ENCODE measurements at regions not wholly inside any gene's neighbourhood (a gene's known extent, or its start where the extent isn't known, plus 50 kb on each side); places are given as distances from the start of the nearest gene placed in this dataset.

- 75% methylated on average over 4 of the region's 4 CpGs for WGBS
- Histone ChIP-seq H3K4me1 (ENCODE audit: control insufficient read depth in 4 of 4, insufficient read depth in 4 of 4, low read length in 3 of 4) (peaks cover 0 to 12% (median 7%) of the 10 kb centered on the region in 4 donors), H3K27ac (ENCODE audit: low read depth in 1 of 2, low read length in 2 of 2) (no peak overlapping the region), H3K4me3 (ENCODE audit: low read depth in 1 of 3, low read length in 3 of 3) (no peak overlapping the region), H3K36me3 (ENCODE audit: control insufficient read depth in 4 of 4, insufficient read depth in 3 of 4, low read depth in 1 of 4, low read length in 3 of 4) (no peaks in the 10 kb centered on the region), H3K9me3 (ENCODE audit: control insufficient read depth in 4 of 4, low read length in 3 of 4) (no peaks in the 10 kb centered on the region), H3K9ac (ENCODE audit: low read depth in 1 of 2, low read length in 2 of 2) (no peak overlapping the region), H3K27me3 (ENCODE audit: control insufficient read depth in 4 of 4, insufficient read depth in 4 of 4, low read length in 3 of 4) (no peaks in the 10 kb centered on the region)
- DNase-seq (ENCODE audit: low spot score) = no peak
- no peak for TF ChIP-seq YY1 (IDR thresholded peaks at IDR 0.05)
- TF ChIP-seq ATF3 (IDR thresholded peaks at IDR 0.05) = no peak
- TF ChIP-seq REST (IDR thresholded peaks at IDR 0.05) = no peak
- no peak for TF ChIP-seq MAX (IDR thresholded peaks at IDR 0.05)
Measured at GRCh38 chr6:6412221-6412620, 91.8 kb upstream of the F13A1 start.

GRCh38 chr6:6412700-6413099, 92.2 kb upstream of the F13A1 start:
- H3K4me3 ChIP-seq (ENCODE audit: low read depth in 1 of 3, low read length in 3 of 3) = no peak overlapping the region
- no peak overlapping the region for H3K27ac ChIP-seq (ENCODE audit: low read depth in 1 of 2, low read length in 2 of 2)
- TF ChIP-seq ATF3 (IDR thresholded peaks at IDR 0.05) (no peak), MAX (IDR thresholded peaks at IDR 0.05) (no peak), HNF4A (conservative IDR thresholded peaks at IDR 0.05) (no peak), FOXA2 (IDR thresholded peaks at IDR 0.05) (no peak), FOXA1 (IDR thresholded peaks at IDR 0.05) (no peak), HNF4G (IDR thresholded peaks at IDR 0.05) (no peak), SP1 (IDR thresholded peaks at IDR 0.05) (no peak), YY1 (IDR thresholded peaks at IDR 0.05) (no peak), REST (IDR thresholded peaks at IDR 0.05) (no peak), CTCF (IDR thresholded peaks at IDR 0.05; ENCODE audit: low read depth, low read length, missing input control) (no peak), RAD21 (IDR thresholded peaks at IDR 0.05) (no peak), NR2F2 (IDR thresholded peaks at IDR 0.05) (no peak), JUND (IDR thresholded peaks at IDR 0.05) (no peak), GABPA (IDR thresholded peaks at IDR 0.05 in 1 of 2, conservative IDR thresholded peaks at IDR 0.05 in 1 of 2) (no peak), TAF1 (conservative IDR thresholded peaks at IDR 0.05) (no peak), RXRA (IDR thresholded peaks at IDR 0.05) (no peak), EGR1 (IDR thresholded peaks at IDR 0.05; ENCODE audit: low read depth in 2 of 2) (no peak), ZBTB33 (IDR thresholded peaks at IDR 0.05) (no peak)
- DNase-seq (ENCODE audit: low spot score) = no peak
- WGBS = 94% methylated on average over 4 of the region's 4 CpGs
- H3K27me3 ChIP-seq (ENCODE audit: control insufficient read depth in 4 of 4, insufficient read depth in 4 of 4, low read length in 3 of 4) = no peaks in the 10 kb centered on the region
- no peak overlapping the region for H3K9ac ChIP-seq (ENCODE audit: low read depth in 1 of 2, low read length in 2 of 2)
- H3K4me1 ChIP-seq (ENCODE audit: control insufficient read depth in 4 of 4, insufficient read depth in 4 of 4, low read length in 3 of 4) = peaks cover 0 to 12% (median 7%) of the 10 kb centered on the region in 4 donors
- no peaks in the 10 kb centered on the region for H3K36me3 ChIP-seq (ENCODE audit: control insufficient read depth in 4 of 4, insufficient read depth in 3 of 4, low read depth in 1 of 4, low read length in 3 of 4)
- no peaks in the 10 kb centered on the region for H3K9me3 ChIP-seq (ENCODE audit: control insufficient read depth in 4 of 4, low read length in 3 of 4)

All from liver (tissue), 8 donors.